ENCODE measurements at regions not wholly inside any gene's neighbourhood (a gene's known extent, or its start where the extent isn't known, plus 50 kb on each side); places are given as distances from the start of the nearest gene placed in this dataset.
"Not testable (repeated sequence)": the region's sequence is repeated elsewhere in the genome, so short reads cannot be mapped to it uniquely, and the experiment has no call there.

GRCh38 chr2:90238505-90239230, 1547.2 kb downstream of the RPIA start:
- not testable (repeated sequence) for TF ChIP-seq CTCF (IDR thresholded peaks at IDR 0.05; ENCODE audit: low read length); EZH2 (IDR thresholded peaks at IDR 0.05; ENCODE audit: borderline replicate concordance, low read length)
